MM.1S (cell line): ENCODE measurements at regions not wholly inside any gene's neighbourhood (a gene's known extent, or its start where the extent isn't known, plus 50 kb on each side); places are given as distances from the start of the nearest gene placed in this dataset.

Experiments
- DNase-seq: peaks from one replicate; pipeline ENCODE4 v3.0.0-alpha.2; 2015
- H2AFZ ChIP-seq: fragments of 300-600 bp; sonication (generic); 2 replicates; pipeline ENCODE4 v1.6.0; 2016; ENCODE audit warnings: antibody characterized with exemption, low read length
- H3F3A ChIP-seq: fragments of 300-600 bp; sonication (generic); 2 replicates; pipeline ENCODE4 v1.6.1; 2016; ENCODE audit warnings: mild to moderate bottlenecking, antibody characterized with exemption, low read length, moderate library complexity, mixed read lengths; ENCODE audit not compliant: insufficient read depth
- H3K27ac ChIP-seq: fragments of 300-600 bp; sonication (generic); 2 replicates; pipeline ENCODE4 v1.5.1; 2016; ENCODE audit warnings: mild to moderate bottlenecking, low read length
- H3K27me3 ChIP-seq: fragments of 300-600 bp; sonication (generic); replicated peaks from 2 replicates; pipeline ENCODE4 v1.6.0; 2016; ENCODE audit warnings: low read length; ENCODE audit not compliant: insufficient read depth
- H3K36me3 ChIP-seq: fragments of 300-600 bp; sonication (generic); replicated peaks from 2 replicates; pipeline ENCODE4 v1.6.1; 2016; ENCODE audit warnings: mild to moderate bottlenecking, low read length, mixed read lengths; ENCODE audit not compliant: insufficient read depth
- H3K4me1 ChIP-seq: fragments of 300-600 bp; sonication (generic); 2 replicates; pipeline ENCODE4 v1.6.1; 2016; ENCODE audit warnings: low read length, mixed read lengths
- H3K4me2 ChIP-seq: fragments of 300-600 bp; sonication (generic); 2 replicates; pipeline ENCODE4 v1.6.0; 2016; ENCODE audit warnings: low read depth, low read length
- H3K4me3 ChIP-seq: fragments of 300-600 bp; sonication (generic); 2 replicates; pipeline ENCODE4 v1.5.1; 2016; ENCODE audit warnings: low read length, mixed read lengths
- H3K79me2 ChIP-seq: fragments of 300-600 bp; sonication (generic); 2 replicates; pipeline ENCODE4 v1.6.1; 2016; ENCODE audit warnings: mixed run types, low read length, mixed read lengths
- H3K9ac ChIP-seq: fragments of 300-600 bp; sonication (generic); 2 replicates; pipeline ENCODE4 v1.6.1; 2016; ENCODE audit warnings: low read length, mixed read lengths
- H3K9me2 ChIP-seq: fragments of 300-600 bp; sonication (generic); replicated peaks from 2 replicates; pipeline ENCODE4 v1.6.1; 2016; ENCODE audit warnings: mild to moderate bottlenecking, low read length, mixed read lengths; ENCODE audit not compliant: insufficient read depth
- H3K9me3 ChIP-seq: fragments of 300-600 bp; sonication (generic); replicated peaks from 2 replicates; pipeline ENCODE4 v1.6.1; 2016; ENCODE audit warnings: mild to moderate bottlenecking, low read length, mixed read lengths; ENCODE audit not compliant: insufficient read depth
- H4K20me1 ChIP-seq: fragments of 300-600 bp; sonication (generic); 2 replicates; pipeline ENCODE4 v1.6.1; 2016; ENCODE audit warnings: mild to moderate bottlenecking, low read length, moderate library complexity, mixed read lengths; ENCODE audit not compliant: insufficient read depth
- CTCF ChIP-seq: fragments of 300-600 bp; sonication (generic); IDR thresholded peaks from 2 replicates; pipeline ENCODE4 v1.5.1; 2016; ENCODE audit warnings: antibody characterized with exemption, low read length, mixed read lengths
- EZH2 ChIP-seq: fragments of 300-600 bp; sonication (generic); optimal IDR thresholded peaks from 2 replicates; pipeline ENCODE3; 2017; ENCODE audit warnings: low read depth, mild to moderate bottlenecking, antibody characterized with exemption, low read length, mixed read lengths
- EZH2phosphoT487 ChIP-seq: fragments of 300-600 bp; sonication (generic); IDR thresholded peaks from 2 replicates; pipeline ENCODE4 v1.6.1; 2018; ENCODE audit warnings: antibody characterized with exemption, low read length

- H3K36me3 ChIP-seq = no peaks in the 10 kb centered on the region
- no peaks in the 10 kb centered on the region for H3K9me2 ChIP-seq
- no peak overlapping the region for H3K27ac ChIP-seq
- no peaks in the 10 kb centered on the region for H3F3A ChIP-seq
- TF ChIP-seq EZH2 = no peak
- TF ChIP-seq EZH2phosphoT487 = no peak
- TF ChIP-seq CTCF = peak; percentile 67
- H3K9ac ChIP-seq = no peak overlapping the region
- H3K79me2 ChIP-seq = no peaks in the 10 kb centered on the region
- H2AFZ ChIP-seq = 0 out of 2 replicates have a peak overlapping the region, but pooled peaks have one; percentile 4
- no peaks in the 10 kb centered on the region for H3K4me1 ChIP-seq
- no peaks in the 10 kb centered on the region for H3K27me3 ChIP-seq
- no peaks in the 10 kb centered on the region for H3K9me3 ChIP-seq
- no peaks in the 10 kb centered on the region for H4K20me1 ChIP-seq
- H3K4me3 ChIP-seq = no peak overlapping the region
- no peak overlapping the region for H3K4me2 ChIP-seq
- peak; percentile 33 for DNase-seq
These were observed 488.0 kb downstream of the PRELID2 start for GRCh38 chr5:145347026-145347616.

GRCh38 chr5:145345511-145346287, 489.4 kb downstream of the PRELID2 start:
- no peak overlapping the region for H2AFZ ChIP-seq
- no peaks in the 10 kb centered on the region for H4K20me1 ChIP-seq
- TF ChIP-seq CTCF (no peak), EZH2 (no peak), EZH2phosphoT487 (no peak)
- H3K4me1 ChIP-seq = no peaks in the 10 kb centered on the region
- no peak overlapping the region for H3K9ac ChIP-seq
- H3K79me2 ChIP-seq = no peaks in the 10 kb centered on the region
- no peak overlapping the region for H3K4me3 ChIP-seq
- DNase-seq = no peak
- H3F3A ChIP-seq = no peaks in the 10 kb centered on the region
- no peaks in the 10 kb centered on the region for H3K9me2 ChIP-seq
- H3K36me3 ChIP-seq = no peaks in the 10 kb centered on the region
- H3K9me3 ChIP-seq = no peaks in the 10 kb centered on the region
- no peaks in the 10 kb centered on the region for H3K27me3 ChIP-seq
- H3K27ac ChIP-seq = no peak overlapping the region
- no peak overlapping the region for H3K4me2 ChIP-seq

DNA sequence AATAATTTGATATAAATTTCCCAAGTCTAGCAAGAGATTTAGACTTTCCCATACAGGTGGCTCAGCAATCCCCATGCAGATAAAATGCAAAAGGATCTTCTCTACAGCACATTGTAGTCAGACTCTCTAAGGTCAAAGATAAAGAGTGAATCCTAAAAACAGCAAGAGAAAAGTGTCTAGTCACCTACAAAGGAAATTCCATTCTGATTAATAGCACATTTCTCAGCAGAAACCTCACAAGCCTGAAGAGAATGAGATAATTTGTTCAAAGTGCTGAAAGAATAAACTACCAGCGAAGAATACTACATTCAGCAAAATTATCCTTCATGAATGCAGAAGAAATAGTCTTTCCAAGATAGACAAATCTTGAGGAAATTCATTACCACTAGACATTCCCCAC, 493.3 kb downstream of the PRELID2 start:
- Histone ChIP-seq H3K4me2 (no peak overlapping the region), H3K27ac (no peak overlapping the region), H3F3A (no peaks in the 10 kb centered on the region), H3K4me1 (no peaks in the 10 kb centered on the region), H3K27me3 (no peaks in the 10 kb centered on the region), H3K4me3 (no peak overlapping the region), H3K9me2 (no peaks in the 10 kb centered on the region), H3K9ac (no peak overlapping the region), H3K36me3 (no peaks in the 10 kb centered on the region), H3K9me3 (no peaks in the 10 kb centered on the region), H3K79me2 (no peaks in the 10 kb centered on the region), H2AFZ (no peak overlapping the region), H4K20me1 (no peaks in the 10 kb centered on the region)
- TF ChIP-seq EZH2 (no peak), EZH2phosphoT487 (no peak), CTCF (no peak)
- no peak for DNase-seq
